Astrocyte (in vitro differentiated cells and primary cell): ENCODE measurements at regions not wholly inside any gene's neighbourhood (a gene's known extent, or its start where the extent isn't known, plus 50 kb on each side); places are given as distances from the start of the nearest gene placed in this dataset.
A peak's percentile ranks its signal among the peaks of the same experiment; 100 is the strongest.

ENCODE experiments used
- DNase-seq: peaks from one replicate; pipeline ENCODE4 v3.0.0-alpha.2; 2010; ENCODE audit warnings: low read depth
- FAIRE-seq: peaks from 2 replicates; lab custom pipeline; 2011; peaks lifted over from hg19 to GRCh38; lab: Jason Lieb, UNC
- H2AFZ ChIP-seq: 2 replicates; pipeline ENCODE4 v1.6.0; 2012; ENCODE audit warnings: low read depth, low read length, inconsistent platforms
- H3K27ac ChIP-seq: 2 replicates; pipeline ENCODE4 v1.5.1; 2011; ENCODE audit warnings: low read depth, low read length, inconsistent platforms
- H3K27me3 ChIP-seq: 2 replicates; pipeline ENCODE4 v1.6.0; 2011; ENCODE audit warnings: low read length, inconsistent platforms; ENCODE audit not compliant: insufficient read depth
- H3K36me3 ChIP-seq: 2 replicates; pipeline ENCODE4 v1.5.1; 2011; ENCODE audit warnings: low read length, inconsistent platforms; ENCODE audit not compliant: insufficient read depth
- H3K4me1 ChIP-seq: 2 replicates; pipeline ENCODE4 v1.5.1; 2011; ENCODE audit warnings: low read length, inconsistent platforms; ENCODE audit not compliant: insufficient read depth
- H3K4me2 ChIP-seq: 2 replicates; pipeline ENCODE4 v1.6.0; 2012; ENCODE audit warnings: low read length, inconsistent platforms
- H3K4me3 ChIP-seq: 2 replicates; pipeline ENCODE4 v1.5.1; 2011; ENCODE audit warnings: low read depth, mild to moderate bottlenecking, low read length, inconsistent platforms; ENCODE audit not compliant: insufficient read depth
- H3K79me2 ChIP-seq: 2 replicates; pipeline ENCODE4 v1.6.0; 2012; ENCODE audit warnings: mild to moderate bottlenecking, low read length, inconsistent platforms; ENCODE audit not compliant: insufficient read depth
- H3K9ac ChIP-seq: 2 replicates; pipeline ENCODE4 v1.6.0; 2012; ENCODE audit warnings: mild to moderate bottlenecking, low read length, inconsistent platforms
- H3K9me3 ChIP-seq: 2 replicates; pipeline ENCODE4 v1.5.1; 2012; ENCODE audit warnings: low read depth, mild to moderate bottlenecking, low read length, inconsistent platforms; ENCODE audit not compliant: insufficient read depth
- H4K20me1 ChIP-seq: 2 replicates; pipeline ENCODE4 v1.6.0; 2012; ENCODE audit warnings: low read length, inconsistent platforms; ENCODE audit not compliant: insufficient read depth
- H3K27ac Mint-ChIP-seq: one replicate; pipeline ENCODE4 v1.8.0; 2021; ENCODE audit warnings: mild to moderate bottlenecking, mixed read lengths; ENCODE audit not compliant: unreplicated experiment
- H3K27me3 Mint-ChIP-seq: one replicate; pipeline ENCODE4 v1.8.0; 2021; ENCODE audit warnings: low read depth, mixed read lengths; ENCODE audit not compliant: unreplicated experiment
- H3K36me3 Mint-ChIP-seq: one replicate; pipeline ENCODE4 v1.8.0; 2021; ENCODE audit warnings: low read depth, mixed read lengths; ENCODE audit not compliant: unreplicated experiment
- H3K4me1 Mint-ChIP-seq: one replicate; pipeline ENCODE4 v1.8.0; 2021; ENCODE audit warnings: low read depth, mixed read lengths; ENCODE audit not compliant: unreplicated experiment
- H3K4me3 Mint-ChIP-seq: one replicate; pipeline ENCODE4 v1.8.0; 2021; ENCODE audit warnings: mild to moderate bottlenecking, moderate library complexity, mixed read lengths; ENCODE audit not compliant: unreplicated experiment
- H3K9me3 Mint-ChIP-seq: one replicate; pipeline ENCODE4 v1.8.0; 2021; ENCODE audit warnings: mild to moderate bottlenecking, mixed read lengths; ENCODE audit not compliant: unreplicated experiment
- CTCF ChIP-seq: IDR thresholded peaks from 2 replicates; pipeline ENCODE4 v1.5.1; 2011; ENCODE audit warnings: low read depth, mild to moderate bottlenecking, inconsistent platforms, low read length, moderate library complexity; ENCODE audit not compliant: insufficient read depth
- EZH2 ChIP-seq: IDR thresholded peaks from 2 replicates; pipeline ENCODE4 v1.6.1; 2012; ENCODE audit warnings: mild to moderate bottlenecking, low read length, inconsistent platforms; ENCODE audit not compliant: insufficient read depth

DNA sequence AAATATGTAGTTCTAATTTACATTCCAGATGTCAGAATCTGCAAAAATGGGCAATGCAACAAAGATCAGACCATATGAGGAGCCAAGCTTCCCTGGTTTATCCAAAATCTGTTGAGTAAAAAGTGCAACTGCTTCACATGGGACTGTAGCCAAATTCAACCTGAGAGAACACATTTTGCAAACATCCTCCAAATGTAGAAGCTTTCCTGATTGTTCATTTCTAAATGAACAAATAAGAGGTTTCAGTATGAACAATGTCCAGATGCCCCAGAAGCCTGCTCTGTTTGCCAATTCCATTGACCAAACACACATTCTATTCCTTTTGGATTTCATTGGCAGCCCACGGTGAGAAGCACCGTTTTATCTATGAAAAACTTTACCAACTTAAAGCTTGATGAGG, 117.9 kb upstream of the OSR1 start:
- no peak overlapping the region for H3K27ac ChIP-seq
- DNase-seq = no peak
- H3K27me3 ChIP-seq = peaks cover 20% of the 10 kb centered on the region
- no peaks in the 10 kb centered on the region for H3K4me1 ChIP-seq
- no peak for FAIRE-seq
- H3K4me2 ChIP-seq = no peak overlapping the region
- no peaks in the 10 kb centered on the region for H3K9me3 ChIP-seq
- H2AFZ ChIP-seq = no peak overlapping the region
- no peaks in the 10 kb centered on the region for H3K9me3 Mint-ChIP-seq
- no peaks in the 10 kb centered on the region for H3K36me3 Mint-ChIP-seq
- no peak for TF ChIP-seq CTCF
- TF ChIP-seq EZH2 = no peak
- H3K4me1 Mint-ChIP-seq = no peaks in the 10 kb centered on the region
- H3K9ac ChIP-seq = no peak overlapping the region
- H3K27ac Mint-ChIP-seq = no peak overlapping the region
- no peaks in the 10 kb centered on the region for H3K27me3 Mint-ChIP-seq
- no peaks in the 10 kb centered on the region for H4K20me1 ChIP-seq
- H3K4me3 Mint-ChIP-seq = no peak overlapping the region
- no peaks in the 10 kb centered on the region for H3K36me3 ChIP-seq
- H3K4me3 ChIP-seq = no peak overlapping the region
- H3K79me2 ChIP-seq = no peaks in the 10 kb centered on the region

GRCh38 chr2:19474128-19474527, 115.7 kb upstream of the OSR1 start:
- Histone ChIP-seq H3K27me3 (peaks cover 20% of the 10 kb centered on the region), H3K4me1 (no peaks in the 10 kb centered on the region), H3K9me3 (no peaks in the 10 kb centered on the region), H3K27ac (no peak overlapping the region), H4K20me1 (no peaks in the 10 kb centered on the region), H3K9ac (no peak overlapping the region), H2AFZ (no peak overlapping the region), H3K4me2 (no peak overlapping the region), H3K79me2 (no peaks in the 10 kb centered on the region), H3K4me3 (no peak overlapping the region), H3K36me3 (no peaks in the 10 kb centered on the region)
- Mint-ChIP-seq H3K27me3 (no peaks in the 10 kb centered on the region), H3K9me3 (no peaks in the 10 kb centered on the region), H3K4me3 (no peak overlapping the region), H3K4me1 (no peaks in the 10 kb centered on the region), H3K36me3 (no peaks in the 10 kb centered on the region), H3K27ac (no peak overlapping the region)
- FAIRE-seq (no peak), DNase-seq (peak; percentile 73)
- TF ChIP-seq CTCF (no peak), EZH2 (no peak)

DNA sequence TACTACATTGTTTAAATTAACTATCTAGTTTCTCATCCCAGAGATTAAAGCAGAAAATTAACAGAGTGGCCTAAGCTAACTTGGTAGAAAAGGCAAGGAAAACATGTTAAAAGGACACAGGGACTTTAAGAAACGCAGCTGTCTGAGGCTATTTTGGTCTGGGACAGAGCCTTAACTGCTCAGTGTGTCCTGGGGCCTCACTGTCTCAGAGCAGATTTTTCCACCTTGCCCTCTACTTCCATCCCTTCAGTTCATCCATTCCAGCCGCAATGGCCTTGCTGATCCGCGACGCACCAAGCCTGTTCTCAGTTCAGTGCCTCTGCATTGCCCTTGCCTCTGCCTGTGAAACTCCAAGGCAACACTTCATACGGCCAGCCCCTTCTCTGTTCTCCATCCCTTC, 114.9 kb upstream of the OSR1 start:
- Histone ChIP-seq H3K4me3 (no peak overlapping the region), H3K4me1 (no peaks in the 10 kb centered on the region), H3K27me3 (peaks cover 20% of the 10 kb centered on the region), H2AFZ (no peak overlapping the region), H3K79me2 (no peaks in the 10 kb centered on the region), H3K9ac (no peak overlapping the region), H3K4me2 (no peak overlapping the region), H4K20me1 (no peaks in the 10 kb centered on the region), H3K9me3 (no peaks in the 10 kb centered on the region), H3K27ac (no peak overlapping the region), H3K36me3 (no peaks in the 10 kb centered on the region)
- Mint-ChIP-seq H3K4me3 (no peak overlapping the region), H3K9me3 (no peaks in the 10 kb centered on the region), H3K4me1 (no peaks in the 10 kb centered on the region), H3K36me3 (no peaks in the 10 kb centered on the region), H3K27me3 (no peaks in the 10 kb centered on the region), H3K27ac (no peak overlapping the region)
- DNase-seq (no peak), FAIRE-seq (no peak)
- TF ChIP-seq EZH2 (no peak), CTCF (no peak)
